PC-3 (cell line): ENCODE measurements at regions not wholly inside any gene's neighbourhood (a gene's known extent, or its start where the extent isn't known, plus 50 kb on each side); places are given as distances from the start of the nearest gene placed in this dataset.

Experiments
- ATAC-seq: fragments of 200-7000 bp; cut with Tn5 transposase; 2 replicates; pipeline ENCODE4 v1.9.1; 2020; ENCODE audit warnings: mild to moderate bottlenecking, moderate library complexity
- BruUV-seq: library from RNA; stranded (reverse); fragments of 400-500 nt; replicated peaks from 2 replicates; lab custom pipeline; 2021; lab: Mats Ljungman, UMichigan
- CTCF ChIA-PET: fragments of 300-600 bp; sonication (Branson Sonifier 250); formaldehyde crosslinking; loops from one replicate; lab custom pipeline; 2022; ENCODE audit warnings: antibody characterized with exemption; lab: Charles Lee
- POLR2A ChIA-PET: fragments of 300-600 bp; sonication (Branson Sonifier 250); formaldehyde crosslinking; loops from one replicate; lab custom pipeline; 2022; ENCODE audit warnings: antibody characterized with exemption; ENCODE audit not compliant: unreplicated experiment; lab: Charles Lee
- DNase-seq: peaks from one replicate; pipeline ENCODE4 v3.0.0-alpha.2; 2015
- H2AFZ ChIP-seq: fragments of 300-600 bp; sonication (generic); 2 replicates; pipeline ENCODE4 v1.6.0; 2016; ENCODE audit warnings: antibody characterized with exemption, low read length
- H3F3A ChIP-seq: fragments of 300-600 bp; sonication (generic); one replicate; pipeline ENCODE4 v1.6.0; 2017; ENCODE audit warnings: antibody characterized with exemption, low read length, control low read depth, mild to moderate bottlenecking; ENCODE audit not compliant: unreplicated experiment
- H3K27ac ChIP-seq: fragments of 300-600 bp; sonication (generic); 2 replicates; pipeline ENCODE4 v1.5.1; 2016; ENCODE audit warnings: mild to moderate bottlenecking, low read length
- H3K27me3 ChIP-seq: fragments of 300-600 bp; sonication (generic); 2 replicates; pipeline ENCODE4 v1.6.1; 2016; ENCODE audit warnings: low read length, mixed read lengths
- H3K36me3 ChIP-seq: fragments of 300-600 bp; sonication (generic); 2 replicates; pipeline ENCODE4 v1.6.1; 2016; ENCODE audit warnings: low read depth, mixed run types, low read length, mixed read lengths
- H3K4me1 ChIP-seq: fragments of 300-600 bp; sonication (generic); 2 replicates; pipeline ENCODE4 v1.5.1; 2016; ENCODE audit warnings: low read length; ENCODE audit not compliant: insufficient read depth
- H3K4me2 ChIP-seq: fragments of 300-600 bp; sonication (generic); 2 replicates; pipeline ENCODE4 v1.6.0; 2016; ENCODE audit warnings: low read length
- H3K4me3 ChIP-seq: fragments of 300-600 bp; sonication (generic); 2 replicates; pipeline ENCODE4 v1.5.1; 2016; ENCODE audit warnings: mild to moderate bottlenecking, low read length, mixed read lengths
- H3K79me2 ChIP-seq: fragments of 300-600 bp; sonication (generic); 2 replicates; pipeline ENCODE4 v1.6.1; 2017; ENCODE audit warnings: low read length, mixed read lengths
- H3K9ac ChIP-seq: fragments of 300-600 bp; sonication (generic); 2 replicates; pipeline ENCODE4 v1.6.0; 2016; ENCODE audit warnings: mild to moderate bottlenecking, low read length
- H3K9me2 ChIP-seq: fragments of 300-600 bp; sonication (generic); replicated peaks from 2 replicates; pipeline ENCODE4 v1.6.1; 2016; ENCODE audit warnings: mixed run types, low read length, mixed read lengths
- H3K9me3 ChIP-seq: fragments of 300-600 bp; sonication (generic); 2 replicates; pipeline ENCODE4 v1.6.1; 2016; ENCODE audit warnings: low read length, mixed read lengths
- H4K20me1 ChIP-seq: fragments of 300-600 bp; sonication (generic); 2 replicates; pipeline ENCODE4 v1.6.1; 2016; ENCODE audit warnings: low read length, mixed read lengths
- CTCF ChIP-seq: fragments of 300-600 bp; sonication (generic); conservative IDR thresholded peaks from 2 replicates; pipeline ENCODE4 v1.5.1; 2017; ENCODE audit warnings: antibody characterized with exemption, low read depth, mild to moderate bottlenecking, low read length
- EZH2 ChIP-seq: fragments of 300-600 bp; sonication (generic); IDR thresholded peaks from one replicate; pipeline ENCODE4 v1.6.1; 2017; ENCODE audit warnings: antibody characterized with exemption, mild to moderate bottlenecking, low read length; ENCODE audit not compliant: unreplicated experiment
- EZH2phosphoT487 ChIP-seq: fragments of 300-600 bp; sonication (generic); IDR thresholded peaks from 2 replicates; pipeline ENCODE4 v1.6.1; 2018; ENCODE audit warnings: mild to moderate bottlenecking, antibody characterized with exemption, low read length, borderline replicate concordance
- intact Hi-C: fragments of 100-400 bp; cut with micrococcal nuclease; formaldehyde crosslinking; loops from 2 replicates; pipeline ENCODE4 v1.9.0; 2023

- BruUV-seq = no TSS peak
- intact Hi-C loops = no loop called here
- H3K36me3 ChIP-seq = no peaks in the 10 kb centered on the region
These were observed 401.7 kb upstream of the SPRED2 start for GRCh38 chr2:65834062-65834461.

DNA sequence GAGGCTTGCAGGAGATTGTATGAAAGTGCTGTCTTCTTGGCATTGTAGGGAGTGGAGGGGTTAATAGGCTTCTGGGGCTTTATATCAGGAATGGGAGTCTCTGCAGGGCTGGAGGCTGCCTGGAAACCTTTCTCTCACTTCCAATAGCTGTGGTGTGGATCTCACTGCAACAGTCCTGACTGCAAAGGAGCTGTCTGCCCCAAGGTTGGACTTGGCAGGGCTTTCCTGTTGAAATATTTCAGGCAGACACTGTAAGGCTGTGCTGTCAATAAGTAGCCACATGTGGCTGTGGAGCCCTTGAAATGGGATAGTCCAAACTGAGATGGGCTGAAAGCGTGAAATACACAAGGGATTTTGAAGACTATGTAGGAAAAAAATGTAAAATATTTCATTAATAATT, 399.1 kb upstream of the SPRED2 start:
- ATAC-seq (no peak), DNase-seq (no peak)
- H3K27me3 ChIP-seq = peaks cover 94% of the 10 kb centered on the region
- H2AFZ ChIP-seq = no peak overlapping the region
- POLR2A ChIA-PET = no interaction called here
- TF ChIP-seq EZH2 (no peak), EZH2phosphoT487 (no peak), CTCF (no peak)
- CTCF ChIA-PET = no interaction called here
- H3F3A ChIP-seq = no peaks in the 10 kb centered on the region
- H3K9me2 ChIP-seq = no peaks in the 10 kb centered on the region
- H3K9ac ChIP-seq = no peak overlapping the region
- H4K20me1 ChIP-seq = no peaks in the 10 kb centered on the region
- no peak overlapping the region for H3K27ac ChIP-seq
- no TSS peak for BruUV-seq
- no peaks in the 10 kb centered on the region for H3K4me1 ChIP-seq
- H3K9me3 ChIP-seq = no peaks in the 10 kb centered on the region
- H3K4me2 ChIP-seq = no peak overlapping the region
- no peaks in the 10 kb centered on the region for H3K36me3 ChIP-seq
- no peak overlapping the region for H3K4me3 ChIP-seq
- no peaks in the 10 kb centered on the region for H3K79me2 ChIP-seq
- intact Hi-C loops = no loop called here

More at GRCh38 chr2:65834062-65834461, 401.7 kb upstream of the SPRED2 start:
- ATAC-seq (no peak), DNase-seq (no peak)
- Histone ChIP-seq H4K20me1 (no peaks in the 10 kb centered on the region), H3K9ac (no peak overlapping the region), H3K79me2 (no peaks in the 10 kb centered on the region), H3K9me3 (no peaks in the 10 kb centered on the region), H3K9me2 (no peaks in the 10 kb centered on the region), H2AFZ (no peak overlapping the region), H3K4me2 (no peak overlapping the region), H3K27me3 (peaks cover 93% of the 10 kb centered on the region), H3K4me3 (no peak overlapping the region), H3K4me1 (no peaks in the 10 kb centered on the region), H3F3A (no peaks in the 10 kb centered on the region), H3K27ac (no peak overlapping the region)
- POLR2A ChIA-PET = no interaction called here
- CTCF ChIA-PET = no interaction called here
- TF ChIP-seq CTCF (no peak), EZH2phosphoT487 (no peak), EZH2 (no peak)

GRCh38 chr2:65826567-65826966, 394.2 kb upstream of the SPRED2 start:
- no peak for DNase-seq
- H3K4me2 ChIP-seq = no peak overlapping the region
- H3K9ac ChIP-seq = no peak overlapping the region
- intact Hi-C loops = no loop called here
- TF ChIP-seq EZH2phosphoT487 = no peak
- no peak for TF ChIP-seq EZH2
- no peak for TF ChIP-seq CTCF
- no peaks in the 10 kb centered on the region for H4K20me1 ChIP-seq
- H3K4me1 ChIP-seq = no peaks in the 10 kb centered on the region
- no peaks in the 10 kb centered on the region for H3F3A ChIP-seq
- no peak overlapping the region for H2AFZ ChIP-seq
- CTCF ChIA-PET = no interaction called here
- H3K9me3 ChIP-seq = no peaks in the 10 kb centered on the region
- H3K36me3 ChIP-seq = no peaks in the 10 kb centered on the region
- no peak for ATAC-seq
- H3K9me2 ChIP-seq = no peaks in the 10 kb centered on the region
- POLR2A ChIA-PET = no interaction called here
- H3K27me3 ChIP-seq = peaks cover 70% of the 10 kb centered on the region
- no peaks in the 10 kb centered on the region for H3K79me2 ChIP-seq
- BruUV-seq = no TSS peak
- no peak overlapping the region for H3K27ac ChIP-seq
- no peak overlapping the region for H3K4me3 ChIP-seq
